ENCODE measurements at regions not wholly inside any gene's neighbourhood (a gene's known extent, or its start where the extent isn't known, plus 50 kb on each side); places are given as distances from the start of the nearest gene placed in this dataset.

- Histone ChIP-seq H3K79me2 (ENCODE audit: low read depth) (no peaks in the 10 kb centered on the region), H4K20me1 (ENCODE audit: insufficient read depth) (no peaks in the 10 kb centered on the region), H3F3A (ENCODE audit: insufficient read depth, low read depth) (no peaks in the 10 kb centered on the region), H3K4me3 (no peak overlapping the region), H3K9me2 (ENCODE audit: insufficient read depth) (no peaks in the 10 kb centered on the region), H3K27ac (no peak overlapping the region), H3K4me1 (replicated peaks; ENCODE audit: insufficient read depth) (no peaks in the 10 kb centered on the region), H3K27me3 (ENCODE audit: insufficient read depth, low read depth) (peaks cover 44% of the 10 kb centered on the region; the same call in 1 of the 2 replicates), H3K4me2 (no peak overlapping the region), H3K9me3 (ENCODE audit: insufficient read depth, low read depth) (no peaks in the 10 kb centered on the region), H3K36me3 (ENCODE audit: low read depth) (no peaks in the 10 kb centered on the region), H2AFZ (no peak overlapping the region)
- intact Hi-C loops (cut with micrococcal nuclease; ENCODE audit: unreplicated experiment): no loop called here
- ChIA-PET CTCF (no interaction called here), POLR2A (ENCODE audit: unreplicated experiment) (no interaction called here)
- DNase-seq: no peak
- BruUV-seq (replicated peaks): no TSS peak
- TF ChIP-seq, protein P1, sequence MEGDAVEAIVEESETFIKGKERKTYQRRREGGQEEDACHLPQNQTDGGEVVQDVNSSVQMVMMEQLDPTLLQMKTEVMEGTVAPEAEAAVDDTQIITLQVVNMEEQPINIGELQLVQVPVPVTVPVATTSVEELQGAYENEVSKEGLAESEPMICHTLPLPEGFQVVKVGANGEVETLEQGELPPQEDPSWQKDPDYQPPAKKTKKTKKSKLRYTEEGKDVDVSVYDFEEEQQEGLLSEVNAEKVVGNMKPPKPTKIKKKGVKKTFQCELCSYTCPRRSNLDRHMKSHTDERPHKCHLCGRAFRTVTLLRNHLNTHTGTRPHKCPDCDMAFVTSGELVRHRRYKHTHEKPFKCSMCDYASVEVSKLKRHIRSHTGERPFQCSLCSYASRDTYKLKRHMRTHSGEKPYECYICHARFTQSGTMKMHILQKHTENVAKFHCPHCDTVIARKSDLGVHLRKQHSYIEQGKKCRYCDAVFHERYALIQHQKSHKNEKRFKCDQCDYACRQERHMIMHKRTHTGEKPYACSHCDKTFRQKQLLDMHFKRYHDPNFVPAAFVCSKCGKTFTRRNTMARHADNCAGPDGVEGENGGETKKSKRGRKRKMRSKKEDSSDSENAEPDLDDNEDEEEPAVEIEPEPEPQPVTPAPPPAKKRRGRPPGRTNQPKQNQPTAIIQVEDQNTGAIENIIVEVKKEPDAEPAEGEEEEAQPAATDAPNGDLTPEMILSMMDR (conservative IDR thresholded peaks at IDR 0.05): no peak
- no peak for TF ChIP-seq EZH2 (IDR thresholded peaks at IDR 0.05; ENCODE audit: low read depth)
Observed at GRCh38 chr12:125519026-125519651, 453.9 kb downstream of the AACS start.

- POLR2A ChIA-PET (ENCODE audit: unreplicated experiment): no interaction called here
- DNase-seq: no peak
- Histone ChIP-seq H3F3A (ENCODE audit: insufficient read depth, low read depth) (no peaks in the 10 kb centered on the region), H3K9me2 (ENCODE audit: insufficient read depth) (no peaks in the 10 kb centered on the region), H3K79me2 (ENCODE audit: low read depth) (no peaks in the 10 kb centered on the region), H2AFZ (no peak overlapping the region), H3K27me3 (ENCODE audit: insufficient read depth, low read depth) (peaks cover 8% of the 10 kb centered on the region; the same call in 1 of the 2 replicates), H4K20me1 (ENCODE audit: insufficient read depth) (no peaks in the 10 kb centered on the region), H3K36me3 (ENCODE audit: low read depth) (no peaks in the 10 kb centered on the region), H3K4me3 (no peak overlapping the region), H3K4me2 (no peak overlapping the region), H3K9me3 (ENCODE audit: insufficient read depth, low read depth) (no peaks in the 10 kb centered on the region), H3K27ac (no peak overlapping the region), H3K4me1 (replicated peaks; ENCODE audit: insufficient read depth) (no peaks in the 10 kb centered on the region)
- no peak for TF ChIP-seq EZH2 (IDR thresholded peaks at IDR 0.05; ENCODE audit: low read depth)
- TF ChIP-seq, protein P1 (conservative IDR thresholded peaks at IDR 0.05): no peak
- intact Hi-C loops (cut with micrococcal nuclease; ENCODE audit: unreplicated experiment): no loop called here
- no TSS peak for BruUV-seq (replicated peaks)
- CTCF ChIA-PET: no interaction called here
Observed at GRCh38 chr12:125525879-125526278, 460.6 kb downstream of the AACS start.

GRCh38 chr12:125528281-125528680, 463.0 kb downstream of the AACS start:
- no peaks in the 10 kb centered on the region for H3K36me3 ChIP-seq (ENCODE audit: low read depth)
- no peak overlapping the region for H2AFZ ChIP-seq
- no peaks in the 10 kb centered on the region for H4K20me1 ChIP-seq (ENCODE audit: insufficient read depth)
- ChIA-PET POLR2A (ENCODE audit: unreplicated experiment) (no interaction called here), CTCF (no interaction called here)
- TF ChIP-seq, protein P1 (conservative IDR thresholded peaks at IDR 0.05): no peak
- no peak for TF ChIP-seq EZH2 (IDR thresholded peaks at IDR 0.05; ENCODE audit: low read depth)
- H3K9me2 ChIP-seq (ENCODE audit: insufficient read depth): no peaks in the 10 kb centered on the region
- BruUV-seq (replicated peaks): no TSS peak
- intact Hi-C loops (cut with micrococcal nuclease; ENCODE audit: unreplicated experiment): no loop called here
- H3K27me3 ChIP-seq (ENCODE audit: insufficient read depth, low read depth): peaks cover 30% of the 10 kb centered on the region
- no peaks in the 10 kb centered on the region for H3K4me1 ChIP-seq (replicated peaks; ENCODE audit: insufficient read depth)
- no peaks in the 10 kb centered on the region for H3K79me2 ChIP-seq (ENCODE audit: low read depth)
- H3K4me3 ChIP-seq: no peak overlapping the region
- no peaks in the 10 kb centered on the region for H3F3A ChIP-seq (ENCODE audit: insufficient read depth, low read depth)
- no peak for DNase-seq
- no peak overlapping the region for H3K27ac ChIP-seq
- no peak overlapping the region for H3K4me2 ChIP-seq
- no peaks in the 10 kb centered on the region for H3K9me3 ChIP-seq (ENCODE audit: insufficient read depth, low read depth)
